CD14-positive monocyte (primary cell): ENCODE measurements at regions not wholly inside any gene's neighbourhood (a gene's known extent, or its start where the extent isn't known, plus 50 kb on each side); places are given as distances from the start of the nearest gene placed in this dataset.
"Not testable (repeated sequence)": the region's sequence is repeated elsewhere in the genome, so short reads cannot be mapped to it uniquely, and the experiment has no call there.

Experiments
- DNase-seq, 3 donors: peaks; one replicate each; pipeline ENCODE4 v3.0.0-alpha.2; 2011 to 2022
- H2AFZ ChIP-seq: 2 replicates; pipeline ENCODE4 v1.6.0; 2012; ENCODE audit warnings: mild to moderate bottlenecking, low read depth, low read length, inconsistent platforms; ENCODE audit not compliant: insufficient read depth, poor library complexity, severe bottlenecking
- H3K27ac ChIP-seq, 2 donors: 1 replicate in 1 of 2; 2 replicates in 1 of 2; pipeline ENCODE4 v1.5.1; 2012 to 2013; ENCODE audit warnings: low read length in 2 of 2, control low read depth in 1 of 2, inconsistent platforms in 1 of 2, low read depth in 1 of 2, mild to moderate bottlenecking in 1 of 2
- H3K27me3 ChIP-seq, 2 donors: one replicate each; pipeline versions ENCODE4 v1.6.0 to v1.6.1; 2011 to 2013; ENCODE audit warnings: low read length in 2 of 2; ENCODE audit not compliant: control insufficient read depth in 2 of 2, insufficient read depth in 2 of 2
- H3K36me3 ChIP-seq, 2 donors: replicated peaks in 1 of 2; 1 replicate in 1 of 2; 2 replicates in 1 of 2; pipeline versions ENCODE4 v1.5.1 to v1.6.1; 2012 to 2013; ENCODE audit warnings: low read length in 2 of 2, control low read depth in 1 of 2, inconsistent platforms in 1 of 2, mild to moderate bottlenecking in 1 of 2; ENCODE audit not compliant: insufficient read depth in 2 of 2, control insufficient read depth in 1 of 2
- H3K4me1 ChIP-seq, 2 donors: 1 replicate in 1 of 2; 2 replicates in 1 of 2; pipeline versions ENCODE4 v1.5.1 to v1.6.1; 2012 to 2013; ENCODE audit warnings: low read length in 2 of 2, control low read depth in 1 of 2, inconsistent platforms in 1 of 2, mild to moderate bottlenecking in 1 of 2, moderate library complexity in 1 of 2; ENCODE audit not compliant: insufficient read depth in 2 of 2, control insufficient read depth in 1 of 2
- H3K4me2 ChIP-seq: replicated peaks from 2 replicates; pipeline ENCODE3; 2012; ENCODE audit warnings: low read length, moderate library complexity, mild to moderate bottlenecking; ENCODE audit not compliant: poor library complexity, severe bottlenecking; ENCODE audit errors: extremely low read depth
- H3K4me3 ChIP-seq, 3 experiments: fragments of 200-600 bp in 1 of 3; sonication (generic) in 1 of 3; replicated peaks in 1 of 3; 1 replicate in 2 of 3; 2 replicates in 1 of 3; pipeline ENCODE4 v1.5.1; 2011 to 2013; ENCODE audit warnings: low read length in 3 of 3, mild to moderate bottlenecking in 3 of 3, control low read depth in 2 of 3, low read depth in 2 of 3, inconsistent platforms in 1 of 3, moderate library complexity in 1 of 3
- H3K79me2 ChIP-seq: 2 replicates; pipeline ENCODE4 v1.6.0; 2012; ENCODE audit warnings: mild to moderate bottlenecking, control low read depth, inconsistent platforms, low read length, moderate library complexity; ENCODE audit not compliant: insufficient read depth
- H3K9ac ChIP-seq: 2 replicates; pipeline ENCODE4 v1.6.0; 2017; ENCODE audit warnings: low read length, mild to moderate bottlenecking; ENCODE audit not compliant: insufficient read depth, poor library complexity, severe bottlenecking
- H3K9me3 ChIP-seq, 2 donors: replicated peaks in 1 of 2; 1 replicate in 1 of 2; 2 replicates in 1 of 2; pipeline versions ENCODE4 v1.5.1 to v1.6.1; 2012 to 2013; ENCODE audit warnings: low read length in 2 of 2, control low read depth in 1 of 2; ENCODE audit not compliant: control insufficient read depth in 1 of 2, insufficient read depth in 1 of 2
- H4K20me1 ChIP-seq: 2 replicates; pipeline ENCODE4 v1.6.0; 2012; ENCODE audit warnings: mild to moderate bottlenecking, low read length, control low read depth, moderate library complexity; ENCODE audit not compliant: insufficient read depth
- H3K27ac Mint-ChIP-seq, 7 donors: one replicate each; pipeline ENCODE4 v1.8.0; 2020; ENCODE audit warnings: mild to moderate bottlenecking in 7 of 7, mixed read lengths in 7 of 7, moderate library complexity in 6 of 7, inconsistent platforms in 2 of 7
- H3K27me3 Mint-ChIP-seq, 3 donors: one replicate each; pipeline ENCODE4 v1.8.0; 2021 to 2022; ENCODE audit warnings: low read depth in 3 of 3, mild to moderate bottlenecking in 3 of 3, mixed read lengths in 3 of 3, moderate library complexity in 3 of 3, inconsistent platforms in 1 of 3
- H3K36me3 Mint-ChIP-seq, 2 donors: one replicate each; pipeline ENCODE4 v1.8.0; 2020; ENCODE audit warnings: mixed read lengths in 2 of 2, inconsistent platforms in 1 of 2, mild to moderate bottlenecking in 1 of 2
- H3K4me1 Mint-ChIP-seq: one replicate; pipeline ENCODE4 v1.8.0; 2020; ENCODE audit warnings: mild to moderate bottlenecking, mixed read lengths
- H3K4me3 Mint-ChIP-seq, 2 donors: one replicate each; pipeline ENCODE4 v1.8.0; 2020; ENCODE audit warnings: mild to moderate bottlenecking in 2 of 2, mixed read lengths in 2 of 2, moderate library complexity in 1 of 2
- H3K9me3 Mint-ChIP-seq, 7 donors: one replicate each; pipeline ENCODE4 v1.8.0; 2020 to 2022; ENCODE audit warnings: mixed read lengths in 7 of 7, mild to moderate bottlenecking in 6 of 7, moderate library complexity in 6 of 7, inconsistent platforms in 2 of 7
- WGBS: methylation state at CpG from one replicate; pipeline ENCODE4 v1.1.5; 2013; ENCODE audit warnings: missing lambda C conversion rate; ENCODE audit not compliant: insufficient coverage; 5-methylcytosine and 5-hydroxymethylcytosine counted together
- intact Hi-C, 2 donors: fragments of 100-400 bp; cut with micrococcal nuclease; formaldehyde crosslinking; loops; one replicate each; pipeline versions ENCODE4 v1.15.0 to v1.15.1; 2023
- TF ChIP-seq, protein P1 (sequence below): fragments of 200-600 bp; IDR thresholded peaks from one replicate; pipeline ENCODE4 v1.8.0; 2022; ENCODE audit warnings: antibody characterized with exemption, mild to moderate bottlenecking

DNA sequence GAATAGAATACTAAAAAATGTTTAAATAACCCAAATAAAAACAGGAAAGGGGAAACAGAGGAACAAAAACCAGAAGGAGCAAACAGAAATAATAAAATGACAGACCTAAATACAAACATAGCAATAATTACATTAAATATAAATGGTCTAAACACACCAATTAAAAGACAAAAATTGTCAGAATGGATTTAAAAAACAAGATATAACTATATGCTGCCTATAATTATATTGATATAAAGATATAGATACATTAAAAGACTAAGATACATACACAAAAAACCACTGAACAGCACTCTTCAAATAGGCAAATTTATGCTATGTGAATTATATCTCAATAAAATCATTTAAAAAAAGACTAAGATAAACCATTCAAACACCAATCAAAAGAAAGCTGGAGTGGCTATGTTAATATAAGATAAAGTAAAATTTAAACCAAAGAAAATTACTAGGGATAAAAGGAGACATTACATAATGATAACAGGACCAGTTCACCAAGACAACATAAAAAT, 168.9 kb downstream of the SMAD6 start:
- Histone ChIP-seq H3K4me2 (no peak overlapping the region), H3K27ac (no peak overlapping the region), H4K20me1 (no peaks in the 10 kb centered on the region), H3K4me3 (no peak overlapping the region), H3K9me3 (no peaks in the 10 kb centered on the region), H3K36me3 (no peaks in the 10 kb centered on the region), H3K4me1 (peaks cover 13 to 14% of the 10 kb centered on the region in 2 donors), H3K9ac (no peak overlapping the region), H3K27me3 (no peaks in the 10 kb centered on the region), H2AFZ (no peak overlapping the region), H3K79me2 (no peaks in the 10 kb centered on the region)
- intact Hi-C loops = no loop called here
- peaks cover 13% of the 10 kb centered on the region for H3K4me1 Mint-ChIP-seq
- TF ChIP-seq, protein P1, sequence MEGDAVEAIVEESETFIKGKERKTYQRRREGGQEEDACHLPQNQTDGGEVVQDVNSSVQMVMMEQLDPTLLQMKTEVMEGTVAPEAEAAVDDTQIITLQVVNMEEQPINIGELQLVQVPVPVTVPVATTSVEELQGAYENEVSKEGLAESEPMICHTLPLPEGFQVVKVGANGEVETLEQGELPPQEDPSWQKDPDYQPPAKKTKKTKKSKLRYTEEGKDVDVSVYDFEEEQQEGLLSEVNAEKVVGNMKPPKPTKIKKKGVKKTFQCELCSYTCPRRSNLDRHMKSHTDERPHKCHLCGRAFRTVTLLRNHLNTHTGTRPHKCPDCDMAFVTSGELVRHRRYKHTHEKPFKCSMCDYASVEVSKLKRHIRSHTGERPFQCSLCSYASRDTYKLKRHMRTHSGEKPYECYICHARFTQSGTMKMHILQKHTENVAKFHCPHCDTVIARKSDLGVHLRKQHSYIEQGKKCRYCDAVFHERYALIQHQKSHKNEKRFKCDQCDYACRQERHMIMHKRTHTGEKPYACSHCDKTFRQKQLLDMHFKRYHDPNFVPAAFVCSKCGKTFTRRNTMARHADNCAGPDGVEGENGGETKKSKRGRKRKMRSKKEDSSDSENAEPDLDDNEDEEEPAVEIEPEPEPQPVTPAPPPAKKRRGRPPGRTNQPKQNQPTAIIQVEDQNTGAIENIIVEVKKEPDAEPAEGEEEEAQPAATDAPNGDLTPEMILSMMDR = no peak
- no peak overlapping the region for H3K4me3 Mint-ChIP-seq
- H3K27ac Mint-ChIP-seq = no peak overlapping the region
- DNase-seq = no peak
- peaks cover 2 to 5% (median 3%) of the 10 kb centered on the region in 3 donors for H3K27me3 Mint-ChIP-seq
- no peaks in the 10 kb centered on the region for H3K36me3 Mint-ChIP-seq
- peaks cover 0 to 4% (median 0%) of the 10 kb centered on the region in 7 donors for H3K9me3 Mint-ChIP-seq

DNA sequence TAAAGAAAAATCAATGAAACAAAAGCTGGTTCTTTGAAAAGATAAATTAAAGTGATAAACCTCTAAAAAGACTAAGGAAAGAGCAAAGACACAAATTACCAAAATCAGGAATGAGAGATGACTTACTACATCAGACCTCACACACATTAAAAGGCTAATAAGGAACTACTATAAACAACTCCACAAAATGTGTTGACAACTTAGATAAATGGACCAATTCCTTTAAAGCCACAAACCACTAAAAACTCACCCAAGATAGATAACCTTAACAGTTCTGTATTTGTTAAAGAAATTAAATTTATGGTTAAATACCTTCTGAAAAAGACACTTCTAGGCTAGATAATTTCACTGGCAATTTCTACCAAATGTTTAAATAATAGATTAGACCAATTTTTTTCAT, 170.4 kb downstream of the SMAD6 start:
- no peak overlapping the region for H3K4me2 ChIP-seq
- H3K9me3 ChIP-seq = no peaks in the 10 kb centered on the region
- Mint-ChIP-seq H3K4me3 (no peak overlapping the region), H3K9me3 (peaks cover 0 to 4% (median 0%) of the 10 kb centered on the region in 7 donors), H3K27me3 (peaks cover 4 to 12% (median 4%) of the 10 kb centered on the region in 3 donors), H3K4me1 (no peaks in the 10 kb centered on the region), H3K27ac (no peak overlapping the region), H3K36me3 (no peaks in the 10 kb centered on the region)
- H3K79me2 ChIP-seq = no peaks in the 10 kb centered on the region
- H2AFZ ChIP-seq = no peak overlapping the region
- no peaks in the 10 kb centered on the region for H3K27me3 ChIP-seq
- H3K27ac ChIP-seq = no peak overlapping the region
- no peaks in the 10 kb centered on the region for H3K4me1 ChIP-seq
- TF ChIP-seq, protein P1 = no peak
- intact Hi-C loops = no loop called here
- no peak overlapping the region for H3K4me3 ChIP-seq
- no peaks in the 10 kb centered on the region for H3K36me3 ChIP-seq
- H4K20me1 ChIP-seq = no peaks in the 10 kb centered on the region
- no peak overlapping the region for H3K9ac ChIP-seq
- no peak for DNase-seq

DNA sequence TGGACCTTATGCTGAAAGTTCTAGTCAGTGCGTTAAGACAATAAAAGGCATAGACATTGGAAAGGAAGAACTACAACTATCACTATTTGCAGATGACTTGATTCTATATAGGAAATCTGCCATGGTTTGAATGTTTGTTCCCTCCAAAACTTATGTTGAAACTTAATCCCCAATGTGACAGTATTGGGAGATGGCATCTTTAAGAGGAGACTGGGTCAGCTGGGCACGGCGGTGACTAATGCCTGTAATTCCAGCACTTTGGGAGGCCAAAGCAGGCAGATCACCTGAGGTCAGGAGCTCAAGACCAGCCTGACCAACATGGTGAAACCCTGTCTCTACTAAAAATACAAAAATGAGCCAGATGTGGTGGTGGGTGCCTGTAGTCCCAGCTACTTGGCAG, 171.3 kb downstream of the SMAD6 start:
- H3K4me1 Mint-ChIP-seq, intact Hi-C loops, H3K4me3 ChIP-seq, H3K9me3 Mint-ChIP-seq, H3K9me3 ChIP-seq, H2AFZ ChIP-seq, H3K79me2 ChIP-seq, H3K4me3 Mint-ChIP-seq, H3K4me1 ChIP-seq, DNase-seq, H3K4me2 ChIP-seq, H3K27me3 ChIP-seq, H3K36me3 Mint-ChIP-seq, H4K20me1 ChIP-seq, H3K9ac ChIP-seq, H3K27ac ChIP-seq, H3K36me3 ChIP-seq: not testable (repeated sequence)
- Mint-ChIP-seq H3K27ac (peak overlapping the region in 1 of 7 donors; percentile 57), H3K27me3 (peaks cover 4 to 12% (median 8%) of the 10 kb centered on the region in 3 donors)
- no CpG with 5 or more reads among the region's 3 CpGs for WGBS
